ENCODE measurements at regions not wholly inside any gene's neighbourhood (a gene's known extent, or its start where the extent isn't known, plus 50 kb on each side); places are given as distances from the start of the nearest gene placed in this dataset.

DNA sequence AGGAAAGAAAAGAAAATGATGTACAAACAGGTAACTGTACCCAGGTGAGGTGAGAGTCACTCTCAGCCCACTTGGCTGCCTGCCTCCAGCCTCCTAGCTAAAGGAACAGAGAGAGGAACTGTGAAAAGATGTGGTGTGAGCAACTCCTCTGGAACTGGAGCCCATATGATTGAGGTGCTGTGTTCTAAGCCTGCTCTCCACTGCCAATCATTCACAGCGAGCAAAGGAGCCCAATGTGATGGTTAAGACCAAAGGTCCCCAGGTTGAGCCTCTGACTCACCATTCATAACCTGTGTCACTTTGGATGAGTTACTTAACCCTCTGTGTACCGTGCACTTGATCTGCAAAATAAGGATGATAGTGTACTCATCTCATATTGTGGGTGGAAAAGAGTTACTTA lies 868.1 kb upstream of the AUTS2 start:
- WGBS, 3 donors = 68 to 70% (median 69%) methylated on average over 2 of the region's 2 CpGs
- no peak for DNase-seq
- Histone ChIP-seq H3K4me1 (ENCODE audit: insufficient read depth) (no peaks in the 10 kb centered on the region), H3K9me3 (no peaks in the 10 kb centered on the region), H3K27me3 (no peaks in the 10 kb centered on the region), H3K36me3 (no peaks in the 10 kb centered on the region), H3K4me3 (no peak overlapping the region), H3K27ac (no peak overlapping the region)
- TF ChIP-seq EP300 (IDR thresholded peaks at IDR 0.05) = no peak
- TF ChIP-seq, protein P1, sequence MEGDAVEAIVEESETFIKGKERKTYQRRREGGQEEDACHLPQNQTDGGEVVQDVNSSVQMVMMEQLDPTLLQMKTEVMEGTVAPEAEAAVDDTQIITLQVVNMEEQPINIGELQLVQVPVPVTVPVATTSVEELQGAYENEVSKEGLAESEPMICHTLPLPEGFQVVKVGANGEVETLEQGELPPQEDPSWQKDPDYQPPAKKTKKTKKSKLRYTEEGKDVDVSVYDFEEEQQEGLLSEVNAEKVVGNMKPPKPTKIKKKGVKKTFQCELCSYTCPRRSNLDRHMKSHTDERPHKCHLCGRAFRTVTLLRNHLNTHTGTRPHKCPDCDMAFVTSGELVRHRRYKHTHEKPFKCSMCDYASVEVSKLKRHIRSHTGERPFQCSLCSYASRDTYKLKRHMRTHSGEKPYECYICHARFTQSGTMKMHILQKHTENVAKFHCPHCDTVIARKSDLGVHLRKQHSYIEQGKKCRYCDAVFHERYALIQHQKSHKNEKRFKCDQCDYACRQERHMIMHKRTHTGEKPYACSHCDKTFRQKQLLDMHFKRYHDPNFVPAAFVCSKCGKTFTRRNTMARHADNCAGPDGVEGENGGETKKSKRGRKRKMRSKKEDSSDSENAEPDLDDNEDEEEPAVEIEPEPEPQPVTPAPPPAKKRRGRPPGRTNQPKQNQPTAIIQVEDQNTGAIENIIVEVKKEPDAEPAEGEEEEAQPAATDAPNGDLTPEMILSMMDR (IDR thresholded peaks at IDR 0.05) = no peak
- TF ChIP-seq POLR2A (IDR thresholded peaks at IDR 0.05) = no peak
- intact Hi-C loops (cut with DNase I) = no loop called here

DNA sequence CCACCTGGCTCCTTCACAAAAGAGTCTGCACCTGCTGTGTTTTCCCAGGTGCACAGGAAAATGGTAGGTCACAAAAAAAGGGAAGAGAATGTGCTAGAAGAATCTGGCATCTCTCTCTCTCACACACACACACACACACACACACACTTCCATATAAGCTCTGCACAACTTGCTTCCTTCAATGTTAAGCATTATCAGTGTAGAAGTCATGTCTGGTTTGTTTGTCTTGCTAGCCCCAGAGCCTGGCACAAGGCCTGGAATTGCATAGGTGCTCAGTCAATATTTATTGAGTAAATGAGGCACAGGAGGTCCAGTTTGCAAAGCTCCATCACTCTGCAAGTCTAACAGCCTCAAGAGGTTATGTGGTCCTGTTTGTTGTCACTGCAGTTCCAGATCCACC lies 867.3 kb upstream of the AUTS2 start:
- Histone ChIP-seq H3K9me3 (no peaks in the 10 kb centered on the region), H3K4me3 (no peak overlapping the region), H3K36me3 (no peaks in the 10 kb centered on the region), H3K27ac (no peak overlapping the region), H3K4me1 (ENCODE audit: insufficient read depth) (no peaks in the 10 kb centered on the region), H3K27me3 (no peaks in the 10 kb centered on the region)
- TF ChIP-seq, protein P1 (IDR thresholded peaks at IDR 0.05) = no peak
- TF ChIP-seq EP300 (IDR thresholded peaks at IDR 0.05) = no peak
- TF ChIP-seq POLR2A (IDR thresholded peaks at IDR 0.05) = no peak
- intact Hi-C loops (cut with DNase I) = no loop called here
- no peak for DNase-seq

DNA sequence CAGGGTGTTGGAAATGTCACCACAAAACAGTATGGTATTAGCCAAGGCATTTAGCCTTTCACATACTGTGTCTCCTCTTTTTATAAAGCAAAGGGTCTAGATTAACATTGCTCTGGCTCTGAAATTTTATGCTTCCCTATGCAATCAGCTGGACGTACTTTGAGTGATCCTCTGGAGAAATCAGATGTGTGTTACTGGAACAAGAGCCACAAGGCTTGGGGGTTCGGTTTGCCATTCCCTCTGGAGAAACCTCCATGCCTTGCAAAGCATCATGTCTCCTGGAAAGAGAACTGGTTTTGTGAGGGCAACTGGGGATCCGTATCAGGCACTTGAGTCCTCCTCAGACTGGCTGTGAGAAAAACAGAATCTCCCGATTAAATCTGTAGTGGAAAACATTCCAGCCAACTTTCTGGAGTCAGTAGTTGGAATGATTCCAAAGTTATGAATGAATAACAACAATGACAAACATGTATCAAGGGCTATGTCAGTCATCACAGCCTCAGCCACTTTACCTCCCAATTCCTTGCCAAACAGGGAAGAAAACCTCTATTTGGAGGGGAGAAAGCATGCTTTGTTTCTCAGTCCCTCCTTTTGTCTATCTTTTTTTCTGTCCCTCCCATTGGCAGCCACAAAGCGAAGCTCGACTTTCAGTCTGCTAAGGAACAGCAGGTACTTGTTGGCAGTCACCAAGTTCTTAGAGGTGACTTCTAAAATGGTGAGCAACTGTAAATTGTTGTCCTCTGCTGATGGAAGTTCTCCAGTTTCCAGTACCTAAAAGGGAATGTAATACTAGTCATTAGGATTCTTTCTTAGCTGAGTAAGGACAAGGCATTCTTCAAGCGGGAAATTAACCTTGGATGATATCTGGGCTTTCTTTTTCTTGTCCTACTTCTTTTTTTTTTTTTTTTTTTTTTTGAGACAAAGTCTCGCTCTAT lies 864.8 kb upstream of the AUTS2 start:
- 59 to 67% (median 59%) methylated on average over 8 of the region's 8 CpGs for WGBS, 3 donors
- H3K27ac ChIP-seq = no peak overlapping the region
- H3K4me1 ChIP-seq (ENCODE audit: insufficient read depth) = no peaks in the 10 kb centered on the region
- DNase-seq = no peak
- H3K36me3 ChIP-seq = no peaks in the 10 kb centered on the region
- no peak for TF ChIP-seq EP300 (IDR thresholded peaks at IDR 0.05)
- TF ChIP-seq POLR2A (IDR thresholded peaks at IDR 0.05) = no peak
- TF ChIP-seq, protein P1 (IDR thresholded peaks at IDR 0.05) = no peak
- no peaks in the 10 kb centered on the region for H3K27me3 ChIP-seq
- H3K4me3 ChIP-seq = no peak overlapping the region
- intact Hi-C loops (cut with DNase I) = no loop called here
- H3K9me3 ChIP-seq = no peaks in the 10 kb centered on the region

DNA sequence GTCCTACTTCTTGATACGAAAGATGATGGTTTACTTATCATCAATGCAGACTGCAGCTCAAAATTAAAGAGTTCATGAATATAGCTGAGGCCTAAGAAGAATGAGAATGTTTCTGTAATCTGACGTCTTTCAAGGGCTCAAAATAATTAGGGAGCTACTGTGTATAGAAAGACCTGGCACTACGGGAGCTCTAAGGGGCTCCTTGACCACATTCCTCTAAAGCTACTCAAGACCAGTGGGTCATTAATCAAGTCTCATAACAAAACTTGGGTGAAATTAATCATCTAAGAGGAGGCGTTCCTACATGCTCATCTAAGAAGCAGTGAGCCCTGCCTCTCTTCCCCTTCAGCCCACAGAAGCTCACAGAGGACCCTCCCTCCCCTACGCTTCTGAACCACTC lies 863.8 kb upstream of the AUTS2 start:
- TF ChIP-seq, protein P1 (IDR thresholded peaks at IDR 0.05) = no peak
- TF ChIP-seq POLR2A (IDR thresholded peaks at IDR 0.05) = no peak
- no peak for TF ChIP-seq EP300 (IDR thresholded peaks at IDR 0.05)
- Histone ChIP-seq H3K9me3 (no peaks in the 10 kb centered on the region), H3K36me3 (no peaks in the 10 kb centered on the region), H3K4me1 (ENCODE audit: insufficient read depth) (no peaks in the 10 kb centered on the region), H3K4me3 (no peak overlapping the region), H3K27ac (no peak overlapping the region), H3K27me3 (no peaks in the 10 kb centered on the region)
- WGBS, 3 donors = 81 to 86% (median 85%) methylated on average over 5 of the region's 5 CpGs
- no peak for DNase-seq
- intact Hi-C loops (cut with DNase I) = no loop called here

Measured in ovary (tissue), 7 donors.